Coronary artery (tissue), 2 donors: ENCODE measurements at regions not wholly inside any gene's neighbourhood (a gene's known extent, or its start where the extent isn't known, plus 50 kb on each side); places are given as distances from the start of the nearest gene placed in this dataset.

Experiments
- DNase-seq: peaks from one replicate; pipeline ENCODE4 v3.0.0-alpha.2; 2017; ENCODE audit warnings: low spot score
- H3K27ac ChIP-seq, 2 donors: fragments of 200-600 bp; sonication (generic); one replicate each; pipeline ENCODE4 v1.5.1; 2016 to 2019
- H3K4me3 ChIP-seq: fragments of 200-600 bp; sonication (generic); 2 replicates; pipeline ENCODE4 v1.5.1; 2016; ENCODE audit warnings: mild to moderate bottlenecking, moderate library complexity
- CTCF ChIP-seq: fragments of 200-600 bp; sonication (generic); IDR thresholded peaks from one replicate; pipeline ENCODE4 v1.5.1; 2019; ENCODE audit warnings: antibody characterized with exemption

- Histone ChIP-seq H3K4me3 (no peak overlapping the region), H3K27ac (no peak overlapping the region)
- no peak for DNase-seq
- no peak for TF ChIP-seq CTCF
Observed at GRCh38 chr12:20264608-20265114, 103.7 kb upstream of the PDE3A start.

GRCh38 chr12:20268121-20268732 lies 100.1 kb upstream of the PDE3A start:
- Histone ChIP-seq H3K4me3 (no peak overlapping the region), H3K27ac (no peak overlapping the region)
- TF ChIP-seq CTCF, result no peak
- DNase-seq, result no peak

- no peak overlapping the region for H3K4me3 ChIP-seq
- no peak for TF ChIP-seq CTCF
- H3K27ac ChIP-seq, result no peak overlapping the region
- DNase-seq, result no peak
Observed at GRCh38 chr12:20268771-20269170, 99.6 kb upstream of the PDE3A start.

- TF ChIP-seq CTCF, result no peak
- no peak overlapping the region for H3K27ac ChIP-seq
- no peak for DNase-seq
Observed at GRCh38 chr12:20269337-20270067, 98.8 kb upstream of the PDE3A start.

GRCh38 chr12:20270557-20270956 lies 97.8 kb upstream of the PDE3A start:
- Histone ChIP-seq H3K4me3 (no peak overlapping the region), H3K27ac (no peak overlapping the region)
- TF ChIP-seq CTCF, result no peak
- no peak for DNase-seq

More at GRCh38 chr12:20269337-20270067, 98.8 kb upstream of the PDE3A start:
- H3K4me3 ChIP-seq, result no peak overlapping the region

- no peak for DNase-seq
- Histone ChIP-seq H3K4me3 (no peak overlapping the region), H3K27ac (no peak overlapping the region)
- TF ChIP-seq CTCF, result no peak
Observed at GRCh38 chr12:20272161-20272560, 96.2 kb upstream of the PDE3A start.

- DNase-seq, result no peak
- TF ChIP-seq CTCF, result no peak
- no peak overlapping the region for H3K27ac ChIP-seq
- no peak overlapping the region for H3K4me3 ChIP-seq
Observed at GRCh38 chr12:20272801-20273200, 95.5 kb upstream of the PDE3A start.
